Fibroblast of pulmonary artery (primary cell): ENCODE measurements at regions not wholly inside any gene's neighbourhood (a gene's known extent, or its start where the extent isn't known, plus 50 kb on each side); places are given as distances from the start of the nearest gene placed in this dataset.

ENCODE experiments used
- DNase-seq: peaks from one replicate; pipeline ENCODE4 v3.0.0-alpha.2; 2010; ENCODE audit warnings: low read depth
- H3K4me3 ChIP-seq: replicated peaks from 2 replicates; pipeline ENCODE4 v1.5.1; 2011; ENCODE audit warnings: low read depth, mild to moderate bottlenecking, control low read depth, low read length, moderate library complexity
- CTCF ChIP-seq: IDR thresholded peaks from 2 replicates; pipeline ENCODE4 v1.5.1; 2011; ENCODE audit warnings: mild to moderate bottlenecking, control low read depth, low read length, inconsistent platforms; ENCODE audit errors: missing control alignments

DNA sequence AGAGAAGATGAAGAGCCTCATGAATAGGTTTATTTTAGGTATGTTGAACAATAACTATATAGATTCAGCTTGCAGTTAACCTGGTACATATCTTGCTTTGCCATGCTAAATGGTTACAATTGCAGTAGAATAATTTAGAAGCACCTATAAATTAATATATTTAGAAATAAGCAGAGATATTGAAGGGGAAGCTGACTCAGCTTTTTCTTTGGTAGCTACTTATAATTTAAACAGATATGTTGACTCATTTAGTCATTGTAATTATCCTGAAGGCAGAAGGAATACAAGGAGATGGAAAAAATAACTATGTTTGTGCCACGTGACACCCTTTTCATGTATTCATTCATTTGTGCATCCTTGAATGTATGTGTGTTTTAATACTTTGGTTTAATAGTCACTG, 755.5 kb downstream of the SUCLG1 start:
- no peak for DNase-seq
- no peak for TF ChIP-seq CTCF
- H3K4me3 ChIP-seq = no peak overlapping the region

DNA sequence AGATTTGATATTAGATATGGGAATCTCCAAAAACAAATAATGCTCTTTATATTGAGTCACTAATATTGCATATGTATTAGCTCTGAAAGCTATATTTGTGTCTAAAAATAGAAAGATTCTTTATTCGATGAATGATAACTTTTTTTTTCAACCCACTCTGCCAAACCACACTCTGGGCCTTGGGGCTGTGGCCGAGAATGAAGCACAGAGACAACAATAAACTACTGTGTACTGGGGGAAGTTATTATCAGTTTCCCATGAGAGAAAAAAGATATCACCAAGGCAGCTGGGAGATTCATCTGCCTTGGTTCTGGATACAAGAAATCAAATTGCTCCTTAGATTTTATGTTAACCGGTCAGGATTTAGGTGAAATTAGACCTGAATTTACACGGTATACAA, 762.2 kb downstream of the SUCLG1 start:
- TF ChIP-seq CTCF = no peak
- DNase-seq = no peak
- H3K4me3 ChIP-seq = no peak overlapping the region

- no peak for DNase-seq
- H3K4me3 ChIP-seq = no peak overlapping the region
- no peak for TF ChIP-seq CTCF
Measured at GRCh38 chr2:83695530-83695929, 763.5 kb downstream of the SUCLG1 start.

DNA sequence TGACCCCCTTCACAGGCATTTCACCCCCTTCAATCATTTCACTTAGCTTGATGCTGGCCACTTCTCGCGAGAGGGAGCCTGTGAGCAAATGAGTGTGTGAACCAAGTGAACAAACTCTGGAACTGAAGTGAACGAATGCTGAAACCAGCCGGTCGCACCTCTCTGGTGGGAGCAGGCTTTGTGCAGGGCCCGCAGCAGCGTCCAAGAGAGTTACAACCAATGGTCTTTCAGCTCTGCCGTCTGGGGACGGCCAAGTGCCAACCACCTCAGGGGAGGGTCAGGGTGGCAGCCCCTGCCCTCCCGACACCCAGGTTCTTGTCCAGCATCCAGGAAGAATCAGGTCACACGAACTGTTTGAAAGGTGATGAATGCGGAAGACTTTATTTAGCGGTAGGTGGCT, 764.0 kb downstream of the SUCLG1 start:
- TF ChIP-seq CTCF = no peak
- H3K4me3 ChIP-seq = no peak overlapping the region
- DNase-seq = no peak

GRCh38 chr2:83689402-83689801, 769.7 kb downstream of the SUCLG1 start:
- H3K4me3 ChIP-seq = no peak overlapping the region
- no peak for TF ChIP-seq CTCF
- no peak for DNase-seq

DNA sequence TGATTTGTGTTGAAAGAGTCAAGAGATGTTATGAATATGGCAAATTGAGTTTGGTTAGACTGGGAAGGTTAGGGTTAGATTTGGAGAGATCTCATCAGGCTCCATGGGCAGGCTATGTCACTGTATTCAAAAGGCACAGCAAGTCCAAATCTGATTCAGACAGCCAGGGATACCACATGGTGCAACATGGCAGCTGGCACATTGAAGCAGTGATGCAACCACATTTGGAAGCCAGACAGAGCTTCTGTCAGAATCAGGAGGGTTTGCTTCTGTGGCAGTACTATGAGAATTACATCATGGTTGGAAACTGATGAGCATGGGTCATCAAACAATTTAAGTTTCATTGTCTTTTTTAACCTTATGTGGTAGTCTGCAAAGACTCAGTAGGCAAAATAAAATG, 772.2 kb downstream of the SUCLG1 start:
- TF ChIP-seq CTCF = no peak
- DNase-seq = peak; percentile 52
- no peak overlapping the region for H3K4me3 ChIP-seq

GRCh38 chr2:83674050-83674449, 785.0 kb downstream of the SUCLG1 start:
- H3K4me3 ChIP-seq = no peak overlapping the region
- no peak for TF ChIP-seq CTCF
- no peak for DNase-seq
